Stimulated activated CD8-positive, alpha-beta memory T cell treated with anti-CD3 and anti-CD28 coated beads, Interleukin-15, amount 100 ng/mL, for 48 hours (primary cell): ENCODE measurements at regions not wholly inside any gene's neighbourhood (a gene's known extent, or its start where the extent isn't known, plus 50 kb on each side); places are given as distances from the start of the nearest gene placed in this dataset.

Source experiments
- DNase-seq, 2 donors: peaks; one replicate each; pipeline ENCODE4 v3.0.0-alpha.2; 2020; ENCODE audit warnings: low read depth in 2 of 2

DNA sequence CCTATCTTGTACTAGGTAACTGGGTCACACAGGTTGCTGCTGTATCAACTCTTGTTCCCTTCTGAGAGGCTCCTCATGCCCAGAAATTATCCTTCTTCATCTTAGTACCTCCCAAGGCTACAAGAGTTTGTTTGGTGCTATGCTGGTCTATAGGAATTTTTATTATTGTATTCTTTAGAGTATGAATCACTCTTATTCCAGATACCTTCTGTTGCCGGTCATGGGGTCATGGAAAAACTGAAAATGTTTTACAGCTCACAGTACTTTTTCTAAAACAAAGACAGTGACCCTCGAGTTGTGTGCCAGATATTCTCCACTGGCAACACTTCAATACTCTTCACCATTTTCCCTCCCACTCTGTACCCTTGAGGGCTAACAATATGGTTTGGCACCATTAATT lies 1598.0 kb upstream of the TMEM132C start:
- DNase-seq, result no peak

DNA sequence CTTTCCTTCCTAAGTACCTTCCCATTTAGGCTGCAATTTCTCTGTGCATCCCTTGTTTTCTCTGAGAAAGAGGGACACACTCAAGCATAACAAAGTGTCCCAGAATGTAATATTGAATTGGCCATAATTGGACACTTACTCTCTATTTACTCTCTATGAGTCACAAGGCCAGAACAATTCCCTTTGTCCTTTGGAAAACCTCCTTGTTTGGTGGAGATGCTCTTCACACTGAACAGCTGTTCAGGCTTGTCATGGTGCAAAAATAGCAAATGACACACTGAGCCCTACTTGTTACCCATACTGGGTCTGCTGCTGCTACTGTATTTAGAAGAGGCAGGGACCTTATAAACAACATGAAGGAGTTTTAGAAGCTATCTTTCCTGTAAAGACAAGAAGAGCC lies 1590.5 kb upstream of the TMEM132C start:
- DNase-seq, result no peak

DNA sequence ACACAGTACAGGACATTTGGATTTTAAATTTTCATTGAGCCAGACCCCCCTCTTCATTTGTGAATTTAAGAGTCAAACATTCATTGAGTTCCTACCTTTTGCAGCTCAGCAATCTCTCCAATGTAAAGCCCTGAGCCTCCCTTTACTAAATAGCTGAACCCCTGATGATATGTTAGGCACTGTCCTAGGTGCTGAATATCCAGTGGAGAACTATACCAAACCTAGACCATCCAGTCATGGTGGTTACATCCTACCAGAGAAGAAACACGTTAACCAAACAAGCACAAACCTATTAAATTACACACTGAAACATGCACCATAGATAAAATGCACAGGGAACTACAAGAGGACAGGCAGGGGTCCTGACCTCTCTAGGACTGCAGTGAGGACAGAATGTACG lies 1585.3 kb upstream of the TMEM132C start:
- no peak for DNase-seq

DNA sequence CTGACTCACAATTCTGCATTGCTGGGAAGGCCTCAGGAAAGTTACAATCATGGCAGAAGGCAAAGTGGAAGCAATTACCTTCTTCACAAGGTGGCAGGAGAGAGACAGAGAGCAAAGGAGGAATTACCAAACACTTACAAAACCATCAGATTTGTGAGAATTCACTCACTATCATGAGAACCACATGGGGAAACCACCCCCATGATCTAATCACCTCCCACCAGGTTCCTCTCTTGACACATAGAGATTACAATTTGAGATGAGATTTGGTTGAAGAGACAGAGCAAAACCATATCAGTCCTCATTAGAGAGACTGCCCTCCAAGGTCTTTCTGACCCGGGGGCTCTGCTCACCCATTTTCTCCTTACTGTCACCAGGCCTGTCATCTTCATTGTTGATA lies 1582.3 kb upstream of the TMEM132C start:
- DNase-seq, result no peak

DNA sequence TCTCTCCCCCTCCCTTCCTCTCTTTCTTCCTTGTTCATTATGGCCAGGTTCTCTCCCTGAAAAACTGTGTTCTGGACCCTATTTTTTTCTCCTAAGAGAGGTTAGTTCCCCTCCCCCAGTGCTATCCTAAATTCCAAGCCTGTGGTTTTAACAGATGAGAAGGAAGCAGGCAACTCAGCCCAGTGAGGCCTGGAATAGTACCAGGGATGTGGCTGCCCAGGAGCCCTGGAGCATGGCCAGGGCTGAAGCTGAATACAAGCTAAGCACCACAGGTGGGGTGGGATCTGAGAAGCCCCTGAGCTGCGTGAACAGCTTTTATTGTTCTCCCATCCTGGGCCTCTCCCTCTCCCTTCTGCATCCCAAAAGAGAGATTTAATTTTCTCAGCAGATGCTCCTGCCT lies 1581.3 kb upstream of the TMEM132C start:
- no peak for DNase-seq

DNA sequence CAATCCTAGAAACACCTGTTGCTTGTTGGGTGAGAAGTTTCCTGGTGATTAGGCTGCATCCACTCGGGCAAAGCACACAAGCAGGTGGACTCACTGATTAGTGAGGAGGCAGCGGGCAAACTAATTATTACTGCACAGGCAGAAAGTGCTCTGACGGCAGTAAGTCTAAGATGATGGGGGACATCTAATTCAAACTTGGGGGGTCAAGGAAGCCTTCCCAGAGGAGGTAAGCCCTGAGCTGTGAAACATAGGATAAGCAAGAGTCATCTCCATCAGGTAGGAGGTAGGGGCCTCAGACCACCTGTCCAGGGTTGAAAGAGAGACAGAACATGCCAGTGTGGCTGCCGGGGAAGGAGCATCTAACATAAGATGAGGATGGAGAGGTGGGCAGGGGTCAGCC lies 1578.4 kb upstream of the TMEM132C start:
- DNase-seq, result no peak

DNA sequence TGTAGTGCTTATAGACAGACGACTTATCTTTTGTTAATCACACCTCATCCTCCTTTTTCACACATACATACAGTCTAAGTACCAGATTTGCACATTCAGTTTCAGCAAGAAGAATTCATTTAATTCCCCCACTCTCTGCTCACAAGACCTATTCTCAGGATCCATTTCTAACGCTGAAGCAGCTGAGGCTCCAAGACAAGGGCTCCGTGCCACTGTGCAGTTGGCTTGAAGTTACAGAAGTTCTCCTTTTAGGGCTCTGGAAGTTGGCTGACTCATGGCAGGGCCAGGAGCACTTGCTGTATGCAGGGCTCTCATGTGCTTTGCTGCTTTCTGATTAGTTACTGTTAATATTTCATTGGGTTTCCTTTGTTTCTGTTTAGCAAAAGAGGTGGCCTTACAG lies 1566.9 kb upstream of the TMEM132C start:
- DNase-seq, result no peak

DNA sequence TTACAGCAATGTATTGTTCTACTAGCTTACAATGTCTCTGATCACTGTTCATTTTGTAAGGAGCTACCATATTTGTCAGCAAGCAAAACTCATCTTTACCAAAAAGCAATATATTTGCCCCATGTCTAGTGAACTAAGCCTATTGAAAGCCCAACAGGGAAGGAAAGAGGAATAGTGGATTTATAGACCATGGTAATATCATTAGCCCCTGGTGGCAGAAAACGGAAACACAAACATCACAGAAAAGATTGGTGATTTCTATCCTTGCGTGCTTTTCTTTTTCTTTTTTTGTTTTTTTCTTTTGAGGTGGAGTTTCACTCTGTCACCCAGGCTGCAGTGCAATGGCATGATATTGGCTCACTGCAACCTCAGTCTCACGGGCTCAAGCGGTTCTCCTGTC lies 1562.4 kb upstream of the TMEM132C start:
- no peak for DNase-seq

DNA sequence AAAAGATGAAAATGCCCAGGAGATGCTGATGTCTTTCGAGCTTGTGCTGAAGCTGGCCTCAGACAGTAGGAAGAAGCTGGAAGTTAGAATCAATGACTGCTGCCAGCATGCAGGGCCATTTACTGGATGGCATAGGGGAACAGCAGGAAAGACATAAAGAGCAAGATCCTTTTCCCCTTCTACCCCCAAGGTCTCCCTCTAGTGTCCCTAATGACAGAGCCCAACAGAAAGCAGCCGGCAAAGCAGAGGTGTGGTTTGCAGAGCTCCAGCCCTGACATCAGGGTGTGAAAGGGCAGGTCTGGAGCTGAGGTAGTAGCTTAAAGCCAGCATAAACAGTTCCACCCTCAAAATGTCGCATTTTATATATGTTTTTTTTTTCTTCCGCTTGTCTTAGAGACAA lies 1560.7 kb upstream of the TMEM132C start:
- DNase-seq, result no peak

DNA sequence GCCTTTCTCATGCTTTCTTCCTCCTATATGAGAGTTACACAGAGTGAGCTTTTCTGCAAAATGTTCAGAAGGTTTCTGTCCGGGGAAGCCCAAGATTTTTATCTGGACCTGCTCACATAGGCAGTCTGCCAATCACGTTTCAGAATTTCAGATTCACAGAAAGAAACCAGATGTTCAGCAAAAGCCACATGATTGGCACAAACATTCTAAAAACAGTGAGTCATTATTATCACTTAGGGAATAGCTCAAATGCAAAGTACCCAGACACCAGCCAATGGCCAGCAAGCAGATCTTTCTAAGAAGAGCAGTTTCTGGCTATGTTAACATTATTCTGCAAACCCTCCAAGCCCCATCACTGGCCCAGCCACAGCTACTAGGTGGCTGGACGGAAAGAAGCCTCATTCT lies 1558.5 kb upstream of the TMEM132C start:
- no peak for DNase-seq

DNA sequence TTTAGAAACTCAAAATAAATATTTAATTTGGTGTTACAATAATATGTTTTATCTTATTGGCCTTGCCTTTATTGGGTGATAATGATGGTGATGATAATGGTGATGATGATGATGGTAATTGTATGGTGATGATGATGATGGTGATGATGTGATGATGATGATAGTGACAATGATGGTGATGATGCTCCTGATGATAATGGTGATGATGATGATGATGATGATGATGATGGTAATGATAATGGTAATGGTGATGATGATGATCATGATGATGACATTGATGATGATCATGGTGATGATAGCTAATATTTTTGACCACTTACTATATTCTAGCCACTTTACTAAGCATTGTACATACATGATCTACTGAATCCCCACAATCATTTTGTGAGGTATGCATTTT lies 1548.6 kb upstream of the TMEM132C start:
- no peak for DNase-seq

DNA sequence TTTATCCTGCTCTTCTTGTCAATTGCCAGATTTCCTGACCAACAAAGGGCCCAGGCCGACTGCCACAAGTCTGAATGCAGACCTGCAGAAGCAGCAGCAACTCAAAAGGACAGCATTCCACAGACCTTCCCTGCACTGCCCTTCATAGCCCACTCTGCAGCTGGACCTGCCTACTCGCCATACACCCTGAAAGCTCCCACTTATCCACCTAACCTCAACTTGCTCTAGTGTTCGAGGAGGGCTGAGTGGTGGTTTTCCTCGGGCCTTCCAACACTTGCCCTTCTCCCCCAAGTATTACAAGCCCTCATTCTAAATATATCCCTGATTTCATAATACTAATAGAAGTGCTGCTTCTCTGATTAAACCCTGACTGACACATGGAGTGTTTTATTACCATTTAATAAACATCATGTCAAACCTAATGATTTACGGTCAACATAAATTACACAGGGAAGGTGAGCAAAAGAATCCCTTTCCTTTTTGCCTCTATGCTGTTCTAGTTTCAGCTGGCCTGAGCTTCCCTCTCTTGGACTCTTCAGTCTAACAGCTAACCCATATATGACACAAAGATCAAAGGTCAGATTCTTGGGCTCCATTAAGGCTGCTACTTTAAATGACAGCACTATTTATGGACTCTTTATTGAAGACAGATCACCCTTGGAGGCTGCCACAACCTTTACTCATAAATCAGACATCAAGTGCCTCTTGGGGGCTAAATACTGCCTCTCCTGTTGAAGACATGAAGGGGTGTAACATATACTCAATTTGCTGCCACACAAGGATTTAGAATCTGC lies 1546.9 kb upstream of the TMEM132C start:
- DNase-seq, result no peak

DNA sequence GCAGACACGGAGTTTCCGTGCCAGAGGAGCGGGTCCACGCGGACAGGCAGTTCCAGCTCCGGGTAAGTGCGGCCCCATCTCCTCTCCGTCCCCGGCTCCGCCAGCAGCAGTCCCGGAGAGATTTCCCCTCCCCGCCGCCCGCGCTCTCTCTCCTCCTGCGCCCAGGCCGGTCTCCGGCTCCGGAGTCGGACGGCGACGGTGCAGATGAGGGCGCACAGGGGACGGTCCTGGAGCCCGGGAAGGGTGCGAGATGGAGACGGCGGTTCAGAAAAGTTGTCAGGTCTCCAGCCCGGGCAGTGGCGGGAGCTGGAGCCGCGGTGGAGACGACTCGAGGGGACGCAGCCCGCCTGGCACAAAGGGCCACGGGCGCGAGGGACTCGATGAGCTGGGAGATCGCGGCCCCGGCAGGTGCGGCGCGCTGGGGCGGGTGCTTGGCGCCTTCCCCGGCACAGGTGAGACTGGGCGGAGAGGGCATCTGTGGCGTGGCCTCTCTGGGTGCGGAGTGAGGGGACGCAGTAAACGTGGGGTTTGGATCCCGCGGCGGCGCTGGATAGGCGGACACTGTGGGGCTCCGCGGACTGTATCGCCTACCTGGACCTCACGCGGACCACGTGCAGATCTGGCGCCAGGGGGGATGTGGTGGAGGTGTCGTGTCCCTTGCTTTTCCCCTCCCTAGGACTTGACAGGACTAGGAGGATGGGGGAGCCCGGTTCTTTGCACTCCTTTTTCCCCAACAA lies 1540.3 kb upstream of the TMEM132C start:
- no peak for DNase-seq

DNA sequence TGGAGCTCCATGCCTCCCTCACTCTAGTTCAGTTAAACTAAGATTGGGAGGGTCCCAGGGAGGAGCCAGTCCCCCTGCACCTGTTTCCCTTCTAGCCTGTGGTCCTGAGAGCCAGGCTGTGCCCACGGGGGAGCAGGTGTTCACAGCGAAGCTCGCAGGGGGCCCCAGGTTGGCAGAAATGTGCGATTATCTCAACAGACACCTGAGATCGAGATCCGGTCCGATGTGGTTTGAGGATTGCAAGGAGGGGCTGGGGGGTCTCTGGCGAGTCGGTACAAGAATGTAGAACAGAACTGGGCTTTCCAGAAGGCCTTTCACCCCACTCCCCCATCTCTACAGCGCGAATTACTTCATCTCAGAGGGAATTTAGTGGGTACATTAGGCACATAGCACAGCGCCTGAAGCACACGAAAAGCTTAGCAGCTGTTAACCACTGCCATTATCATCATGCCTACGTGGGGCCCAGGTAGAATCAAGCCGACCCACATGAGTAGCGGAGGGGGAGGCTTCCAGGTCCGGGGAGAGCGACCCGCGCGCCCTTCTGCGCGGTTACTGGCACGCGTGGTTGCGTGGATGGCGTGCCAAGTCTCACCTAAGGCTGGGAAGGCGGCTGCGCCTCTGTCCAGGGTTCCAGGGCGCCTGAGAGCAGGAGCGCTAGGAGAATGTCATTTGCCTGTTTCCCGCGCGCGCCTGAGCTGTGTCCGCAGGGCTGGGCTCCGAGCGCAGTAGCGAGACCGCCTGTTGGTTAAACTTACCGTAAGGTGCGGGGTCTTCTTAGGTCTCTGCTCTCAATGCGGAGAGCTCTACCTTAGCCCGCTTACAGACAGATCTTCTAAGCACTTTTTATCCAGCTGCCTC lies 1539.5 kb upstream of the TMEM132C start:
- no peak for DNase-seq

DNA sequence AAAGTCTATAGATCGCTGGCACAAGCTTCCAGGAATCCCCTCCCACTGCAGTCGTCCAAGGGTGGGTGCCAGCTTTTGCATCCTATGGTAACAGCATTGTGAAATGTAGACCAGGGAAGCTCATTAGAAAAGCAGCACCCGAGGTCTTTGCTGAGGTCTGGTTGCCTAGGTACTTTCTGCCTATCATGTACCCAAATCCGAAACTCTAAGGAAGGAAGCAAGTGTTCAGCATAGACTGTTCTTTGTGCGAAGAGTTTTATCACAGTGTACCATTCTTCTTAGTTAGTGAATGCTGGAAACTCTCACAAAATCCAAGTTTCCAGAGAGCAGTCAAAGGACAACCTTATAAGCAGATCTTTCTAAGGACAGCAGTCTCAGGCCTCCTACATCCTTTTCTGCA lies 1532.7 kb upstream of the TMEM132C start:
- no peak for DNase-seq

DNA sequence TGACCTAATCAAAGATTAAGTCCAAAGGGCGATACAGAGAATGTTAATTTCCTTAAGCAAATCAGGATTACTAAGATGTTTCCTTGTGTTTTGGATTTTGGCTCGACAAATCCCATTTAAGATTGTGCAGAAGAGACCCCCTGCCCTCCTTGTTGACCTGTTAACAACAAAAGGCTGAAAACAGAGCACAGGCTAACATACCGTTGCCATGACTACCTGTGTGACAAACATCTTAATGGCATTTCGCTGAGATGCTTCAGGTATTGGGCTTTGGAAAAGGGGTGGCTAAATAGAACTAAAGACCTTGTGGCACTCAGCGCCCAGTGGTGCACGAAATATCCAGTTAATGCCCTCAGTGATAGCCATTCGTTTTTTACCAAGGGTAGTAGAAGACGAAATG lies 1532.3 kb upstream of the TMEM132C start:
- no peak for DNase-seq

DNA sequence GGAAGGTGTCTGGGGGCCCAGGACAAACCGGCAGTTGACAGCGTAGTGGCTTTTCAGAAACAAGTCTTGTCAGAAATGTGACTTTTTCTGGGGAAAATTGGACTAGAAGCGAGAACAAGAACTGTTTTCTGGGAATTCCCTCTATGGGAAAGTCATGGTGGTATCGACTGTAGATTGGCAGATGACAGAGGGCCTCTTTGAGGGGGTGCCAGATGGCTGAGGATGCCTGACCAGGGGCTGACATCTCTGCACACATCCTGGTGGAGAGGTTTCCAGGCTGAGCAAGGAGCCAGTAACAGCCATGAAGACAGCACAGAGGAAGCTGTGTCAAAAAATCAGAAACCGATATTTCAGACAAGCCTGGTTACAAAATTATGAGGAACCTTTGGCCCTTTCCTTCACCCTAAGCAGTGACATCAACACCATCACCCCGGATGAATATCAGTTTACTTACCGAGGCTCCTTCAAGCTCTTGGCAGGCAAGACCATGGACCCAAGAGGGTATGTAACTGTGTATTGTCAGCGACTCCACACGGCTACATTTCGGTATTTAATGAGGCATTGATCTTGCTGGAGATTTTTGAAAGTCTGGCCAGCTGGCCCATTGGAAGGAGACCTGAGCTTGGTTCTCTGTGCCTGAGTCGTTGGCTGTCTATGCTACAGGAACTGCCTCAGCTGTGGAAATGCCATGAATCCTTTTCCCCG lies 1525.3 kb upstream of the TMEM132C start:
- no peak for DNase-seq

DNA sequence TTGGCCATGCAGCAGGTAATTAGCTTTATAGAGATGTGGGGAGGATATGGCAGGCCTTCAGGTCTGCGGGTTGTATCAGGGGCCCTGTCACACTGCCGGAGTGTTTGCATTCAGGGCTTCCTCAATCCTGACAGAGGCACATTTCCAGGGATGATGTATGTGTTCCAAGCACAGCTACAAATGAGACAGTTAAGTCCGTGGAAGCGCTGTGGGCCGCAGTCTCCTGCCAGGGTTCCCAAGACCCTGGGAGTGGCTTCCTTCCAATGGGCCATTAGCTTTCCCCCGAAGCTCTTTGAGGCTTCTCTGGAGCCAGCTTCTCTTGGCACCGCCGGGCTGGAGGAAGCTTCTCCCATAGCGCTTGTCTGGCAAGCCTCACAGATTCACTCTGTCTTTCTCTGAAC lies 1524.7 kb upstream of the TMEM132C start:
- no peak for DNase-seq

DNA sequence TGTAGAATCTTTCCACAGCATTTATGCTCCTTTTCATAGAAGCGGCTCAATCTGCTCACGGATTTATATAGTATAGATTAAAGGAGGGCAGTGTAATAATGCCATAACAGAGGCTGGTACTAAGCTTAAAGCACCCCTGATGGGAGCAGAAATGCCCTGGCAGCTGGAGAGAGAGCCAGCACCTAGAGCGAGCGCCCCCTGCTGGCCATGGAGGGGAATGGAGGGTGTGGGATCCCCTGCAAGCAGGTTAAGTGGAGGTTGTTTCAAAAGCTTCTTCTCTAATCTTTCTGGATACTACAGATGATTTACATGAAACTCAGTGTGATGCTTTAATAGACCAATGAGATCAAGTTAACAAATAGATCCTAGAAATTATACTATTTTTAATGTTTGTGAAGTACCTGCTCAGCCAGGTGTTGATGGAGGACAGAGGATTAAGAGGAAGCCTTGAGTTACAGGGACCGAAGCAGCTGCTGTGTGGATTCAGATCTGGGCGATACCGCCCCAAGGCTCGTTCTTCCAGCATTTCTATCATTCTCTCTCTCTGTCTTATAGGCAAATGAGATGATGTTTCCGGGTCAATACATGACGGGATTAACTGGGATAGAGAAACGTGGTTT lies 1519.3 kb upstream of the TMEM132C start:
- peak; percentile 19 to 27 for DNase-seq

DNA sequence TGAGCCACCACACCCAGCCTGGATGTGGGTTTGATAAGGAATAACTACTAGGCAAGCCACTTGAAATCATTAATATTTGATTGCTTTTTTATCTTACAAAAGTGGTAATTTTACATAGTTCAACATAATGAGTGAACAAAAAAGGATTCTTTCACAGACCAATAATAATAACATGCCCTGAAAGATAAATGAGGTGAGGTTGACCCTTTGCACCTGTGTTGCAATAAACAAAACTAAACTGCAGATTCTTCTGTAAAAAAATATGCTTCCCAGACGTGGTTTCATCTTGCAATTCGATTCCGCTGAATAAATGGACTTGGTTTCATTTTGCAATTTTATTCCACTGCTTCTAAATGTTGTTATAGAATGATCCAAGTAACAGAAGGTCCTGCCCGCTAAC lies 1514.9 kb upstream of the TMEM132C start:
- no peak for DNase-seq

DNA sequence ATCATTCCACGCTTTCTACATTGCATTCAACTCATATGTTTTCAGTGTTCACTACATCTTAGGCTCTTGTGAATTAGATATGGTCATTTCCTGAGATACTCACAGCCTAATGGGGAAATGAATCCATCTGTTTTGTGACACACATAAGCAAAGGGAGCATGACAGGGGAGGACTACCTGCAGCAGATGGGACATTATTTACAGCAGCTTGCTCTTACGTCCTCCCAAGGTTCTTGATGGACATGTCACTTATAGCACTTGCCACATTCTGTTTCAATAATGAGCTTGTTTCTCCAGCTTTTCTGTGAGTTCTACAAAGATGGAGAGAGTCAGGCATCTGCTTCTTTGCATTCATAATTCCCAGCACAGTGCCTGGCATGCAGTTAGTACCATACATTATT lies 1509.6 kb upstream of the TMEM132C start:
- DNase-seq, result no peak
